OCI-LY3 (cell line): ENCODE measurements at regions not wholly inside any gene's neighbourhood (a gene's known extent, or its start where the extent isn't known, plus 50 kb on each side); places are given as distances from the start of the nearest gene placed in this dataset.

Experiments used
- H2AFZ ChIP-seq: fragments of 200-600, 300-600 bp; shearing (Covaris generic); 2 replicates; pipeline ENCODE4 v1.6.0; 2014; ENCODE audit warnings: antibody characterized with exemption, low read depth, low read length
- H3K27ac ChIP-seq: fragments of 200-600, 300-600 bp; sonication (generic); 2 replicates; pipeline ENCODE4 v1.5.1; 2014; ENCODE audit warnings: mild to moderate bottlenecking, low read length, moderate library complexity, mixed read lengths
- H3K27me3 ChIP-seq: fragments of 200-600, 300-600 bp; sonication (generic); 2 replicates; pipeline ENCODE4 v1.6.1; 2014; ENCODE audit warnings: low read depth, low read length, mixed read lengths
- H3K36me3 ChIP-seq: fragments of 200-600, 300-600 bp; sonication (generic); replicated peaks from 2 replicates; pipeline ENCODE3; 2014; ENCODE audit warnings: low read depth, low read length, mixed read lengths
- H3K4me1 ChIP-seq: fragments of 300-600, 200-600 bp; sonication (generic); 2 replicates; pipeline ENCODE4 v1.6.1; 2014; ENCODE audit warnings: low read length, mixed read lengths
- H3K4me2 ChIP-seq: fragments of 200-600, 300-600 bp; sonication (generic); 2 replicates; pipeline ENCODE4 v1.6.1; 2014; ENCODE audit warnings: low read length, mixed read lengths
- H3K4me3 ChIP-seq: fragments of 300-600, 200-600 bp; sonication (generic); 2 replicates; pipeline ENCODE4 v1.5.1; 2014; ENCODE audit warnings: antibody characterized with exemption, mild to moderate bottlenecking, low read length, moderate library complexity
- H3K79me2 ChIP-seq: fragments of 300-600, 200-600 bp; shearing (Covaris generic); 2 replicates; pipeline ENCODE4 v1.6.1; 2014; ENCODE audit warnings: mild to moderate bottlenecking, low read length, mixed read lengths
- H3K9ac ChIP-seq: fragments of 300-600, 200-600 bp; shearing (Covaris generic); 2 replicates; pipeline ENCODE4 v1.6.0; 2014; ENCODE audit warnings: mild to moderate bottlenecking, low read length, moderate library complexity
- H3K9me3 ChIP-seq: fragments of 200-600, 300-600 bp; shearing (Covaris generic); 2 replicates; pipeline ENCODE4 v1.6.1; 2014; ENCODE audit warnings: low read length, mixed read lengths; ENCODE audit not compliant: insufficient read depth
- H4K20me1 ChIP-seq: fragments of 200-600, 300-600 bp; sonication (generic); 2 replicates; pipeline ENCODE4 v1.6.1; 2016; ENCODE audit warnings: low read length, mixed read lengths; ENCODE audit not compliant: insufficient read depth
- EZH2phosphoT487 ChIP-seq: fragments of 200-600 bp; shearing (Covaris generic); IDR thresholded peaks from 2 replicates; pipeline ENCODE4 v1.6.1; 2018; ENCODE audit warnings: antibody characterized with exemption, mixed run types, low read depth
- TF ChIP-seq, protein P1 (sequence below): fragments of 200-600, 300-600 bp; sonication (generic); IDR thresholded peaks from 2 replicates; pipeline ENCODE4 v1.5.1; 2014; ENCODE audit warnings: antibody characterized with exemption, low read length, low read depth

DNA sequence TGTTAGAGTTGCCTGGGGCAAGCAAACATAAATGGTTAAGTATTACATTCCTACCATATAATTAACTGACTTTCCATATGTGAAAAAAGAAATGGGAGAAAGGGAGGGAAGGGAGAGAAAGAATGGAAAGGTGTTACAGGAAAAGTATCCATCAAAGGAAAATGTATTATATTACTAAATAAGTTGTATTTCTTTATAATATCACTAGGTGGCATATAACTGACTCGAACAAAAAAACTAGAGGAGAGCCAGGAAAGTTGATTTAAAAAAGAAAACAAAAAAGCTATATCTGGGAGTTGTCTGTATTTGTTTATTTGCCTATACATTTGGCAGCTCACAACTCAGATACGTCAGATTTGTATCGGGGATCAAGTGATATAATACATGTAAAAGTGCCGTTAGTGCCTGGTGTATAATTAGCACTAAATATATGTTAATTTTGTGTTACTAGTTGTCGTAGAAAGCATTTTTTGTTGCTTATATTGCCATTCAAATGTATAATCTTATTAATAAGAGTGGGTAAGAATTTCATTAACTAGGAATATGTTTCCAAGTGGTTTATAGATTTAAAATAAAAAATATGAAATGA is 59.6 kb upstream of the ADAMTS19 start:
- no peaks in the 10 kb centered on the region for H4K20me1 ChIP-seq
- no peaks in the 10 kb centered on the region for H3K9me3 ChIP-seq
- TF ChIP-seq, protein P1, sequence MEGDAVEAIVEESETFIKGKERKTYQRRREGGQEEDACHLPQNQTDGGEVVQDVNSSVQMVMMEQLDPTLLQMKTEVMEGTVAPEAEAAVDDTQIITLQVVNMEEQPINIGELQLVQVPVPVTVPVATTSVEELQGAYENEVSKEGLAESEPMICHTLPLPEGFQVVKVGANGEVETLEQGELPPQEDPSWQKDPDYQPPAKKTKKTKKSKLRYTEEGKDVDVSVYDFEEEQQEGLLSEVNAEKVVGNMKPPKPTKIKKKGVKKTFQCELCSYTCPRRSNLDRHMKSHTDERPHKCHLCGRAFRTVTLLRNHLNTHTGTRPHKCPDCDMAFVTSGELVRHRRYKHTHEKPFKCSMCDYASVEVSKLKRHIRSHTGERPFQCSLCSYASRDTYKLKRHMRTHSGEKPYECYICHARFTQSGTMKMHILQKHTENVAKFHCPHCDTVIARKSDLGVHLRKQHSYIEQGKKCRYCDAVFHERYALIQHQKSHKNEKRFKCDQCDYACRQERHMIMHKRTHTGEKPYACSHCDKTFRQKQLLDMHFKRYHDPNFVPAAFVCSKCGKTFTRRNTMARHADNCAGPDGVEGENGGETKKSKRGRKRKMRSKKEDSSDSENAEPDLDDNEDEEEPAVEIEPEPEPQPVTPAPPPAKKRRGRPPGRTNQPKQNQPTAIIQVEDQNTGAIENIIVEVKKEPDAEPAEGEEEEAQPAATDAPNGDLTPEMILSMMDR = peak; percentile 37
- TF ChIP-seq EZH2phosphoT487 = no peak
- H3K4me1 ChIP-seq = peaks cover 5% of the 10 kb centered on the region
- 0 out of 2 replicates have a peak overlapping the region, but pooled peaks have one; percentile 11 for H3K9ac ChIP-seq
- H3K79me2 ChIP-seq = no peaks in the 10 kb centered on the region
- H3K4me2 ChIP-seq = peak overlapping the region; percentile 67
- peak overlapping the region; percentile 65 for H3K4me3 ChIP-seq
- peak overlapping the region; percentile 83; the same call in 1 of the 2 replicates for H2AFZ ChIP-seq
- H3K27me3 ChIP-seq = no peaks in the 10 kb centered on the region
- H3K36me3 ChIP-seq = no peaks in the 10 kb centered on the region
- no peak overlapping the region for H3K27ac ChIP-seq

DNA sequence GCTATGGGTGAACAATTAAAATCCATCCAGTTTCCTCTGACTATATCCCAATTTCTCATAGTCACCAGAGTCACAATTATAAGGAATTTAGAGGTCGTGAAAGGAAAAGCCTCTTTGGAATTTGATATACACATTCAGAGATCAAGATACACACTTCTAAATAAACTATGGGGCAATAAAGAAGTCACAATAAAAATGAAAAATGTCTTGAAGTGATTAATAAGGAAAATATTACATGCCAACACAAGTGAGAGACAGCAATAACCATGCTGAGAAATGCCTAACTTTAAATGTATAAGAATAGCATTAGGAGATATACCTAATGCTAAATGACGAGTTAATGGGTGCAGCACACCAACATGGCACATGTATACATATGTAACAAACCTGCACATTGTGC is 54.9 kb upstream of the ADAMTS19 start:
- TF ChIP-seq, protein P1 = no peak
- TF ChIP-seq EZH2phosphoT487 = no peak
- Histone ChIP-seq H3K9me3 (no peaks in the 10 kb centered on the region), H3K4me3 (no peak overlapping the region)

DNA sequence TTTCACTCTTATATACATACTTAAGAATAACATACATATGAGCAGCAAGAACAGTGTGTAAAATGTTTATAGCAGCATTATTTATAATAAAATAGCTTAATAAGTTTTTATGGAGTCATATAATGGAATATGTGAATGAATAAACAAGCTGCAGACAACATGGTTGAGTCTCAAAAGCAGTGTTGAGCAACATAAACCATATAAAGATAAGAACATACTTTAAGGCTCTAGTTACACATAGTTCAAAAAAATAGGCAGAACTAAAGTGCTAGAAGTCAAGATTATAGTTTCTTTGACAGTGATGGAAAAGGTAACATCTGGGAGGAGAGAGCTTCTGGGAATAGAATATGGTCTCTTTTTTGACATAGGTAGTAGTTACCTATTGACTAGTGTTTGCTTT is 53.7 kb upstream of the ADAMTS19 start:
- Histone ChIP-seq H3K4me2 (no peak overlapping the region), H3K4me3 (no peak overlapping the region), H3K4me1 (no peaks in the 10 kb centered on the region), H3K27ac (no peak overlapping the region), H3K9ac (no peak overlapping the region), H3K79me2 (no peaks in the 10 kb centered on the region), H4K20me1 (no peaks in the 10 kb centered on the region), H3K36me3 (no peaks in the 10 kb centered on the region), H2AFZ (no peak overlapping the region), H3K9me3 (no peaks in the 10 kb centered on the region), H3K27me3 (no peaks in the 10 kb centered on the region)
- TF ChIP-seq, protein P1 = no peak
- TF ChIP-seq EZH2phosphoT487 = no peak

More for the DNA sequence above, 54.9 kb upstream of the ADAMTS19 start:
- Histone ChIP-seq H2AFZ (no peak overlapping the region), H3K9ac (no peak overlapping the region), H3K79me2 (no peaks in the 10 kb centered on the region), H3K4me1 (peaks cover 1% of the 10 kb centered on the region), H3K27me3 (no peaks in the 10 kb centered on the region), H4K20me1 (no peaks in the 10 kb centered on the region), H3K36me3 (no peaks in the 10 kb centered on the region), H3K4me2 (no peak overlapping the region), H3K27ac (no peak overlapping the region)
